Trophoblast cell (in vitro differentiated cells and primary cell): ENCODE measurements at regions not wholly inside any gene's neighbourhood (a gene's known extent, or its start where the extent isn't known, plus 50 kb on each side); places are given as distances from the start of the nearest gene placed in this dataset.

Source experiments
- DNase-seq, 2 donors: peaks; one replicate each; pipeline ENCODE4 v3.0.0-alpha.2; 2016
- H2AFZ ChIP-seq: 2 replicates; pipeline ENCODE4 v1.6.1; 2013; ENCODE audit warnings: low read length, moderate library complexity, mild to moderate bottlenecking; ENCODE audit not compliant: insufficient read depth, poor library complexity
- H2AK5ac ChIP-seq: 2 replicates; pipeline ENCODE4 v1.6.1; 2013; ENCODE audit warnings: mild to moderate bottlenecking, low read length
- H2BK120ac ChIP-seq: 2 replicates; pipeline ENCODE4 v1.6.1; 2013; ENCODE audit warnings: low read length, mild to moderate bottlenecking, moderate library complexity; ENCODE audit not compliant: insufficient read depth, poor library complexity
- H2BK12ac ChIP-seq: 2 replicates; pipeline ENCODE4 v1.6.1; 2013; ENCODE audit warnings: mild to moderate bottlenecking, low read length, moderate library complexity
- H2BK5ac ChIP-seq: 2 replicates; pipeline ENCODE4 v1.6.1; 2013; ENCODE audit warnings: low read length, low read depth, moderate library complexity, mild to moderate bottlenecking; ENCODE audit not compliant: poor library complexity
- H3K14ac ChIP-seq: 2 replicates; pipeline ENCODE4 v1.6.1; 2013; ENCODE audit warnings: mild to moderate bottlenecking, low read length
- H3K18ac ChIP-seq: 2 replicates; pipeline ENCODE4 v1.6.1; 2013; ENCODE audit warnings: mild to moderate bottlenecking, low read length
- H3K23ac ChIP-seq: 2 replicates; pipeline ENCODE4 v1.6.1; 2013; ENCODE audit warnings: low read length
- H3K27ac ChIP-seq: 2 replicates; pipeline ENCODE4 v1.5.1; 2013; ENCODE audit warnings: low read depth, mild to moderate bottlenecking, inconsistent platforms, low read length, moderate library complexity
- H3K27me3 ChIP-seq: 2 replicates; pipeline ENCODE4 v1.6.1; 2013; ENCODE audit warnings: inconsistent platforms, mild to moderate bottlenecking, low read length, moderate library complexity; ENCODE audit not compliant: insufficient read depth
- H3K36me3 ChIP-seq, 2 experiments: 1 replicate in 1 of 2; 2 replicates in 1 of 2; pipeline ENCODE4 v1.6.1; 2013; ENCODE audit warnings: low read length in 2 of 2, mild to moderate bottlenecking in 2 of 2, moderate library complexity in 1 of 2; ENCODE audit not compliant: insufficient read depth in 2 of 2, control insufficient read depth in 1 of 2
- H3K4ac ChIP-seq: 2 replicates; pipeline ENCODE4 v1.6.1; 2013; ENCODE audit warnings: low read depth, mild to moderate bottlenecking, low read length, moderate library complexity
- H3K4me1 ChIP-seq, 2 experiments: 1 replicate in 1 of 2; 2 replicates in 1 of 2; pipeline ENCODE4 v1.6.1; 2013; ENCODE audit warnings: low read length in 2 of 2, mild to moderate bottlenecking in 2 of 2, moderate library complexity in 1 of 2; ENCODE audit not compliant: insufficient read depth in 2 of 2, control insufficient read depth in 1 of 2
- H3K4me2 ChIP-seq: 2 replicates; pipeline ENCODE4 v1.6.1; 2013; ENCODE audit warnings: inconsistent platforms, mild to moderate bottlenecking, low read length, moderate library complexity
- H3K4me3 ChIP-seq: 2 replicates; pipeline ENCODE4 v1.5.1; 2013; ENCODE audit warnings: mild to moderate bottlenecking, low read depth, low read length, inconsistent platforms
- H3K79me1 ChIP-seq: one replicate; pipeline ENCODE4 v1.6.1; 2013; ENCODE audit warnings: low read length
- H3K79me2 ChIP-seq: 2 replicates; pipeline ENCODE4 v1.6.1; 2013; ENCODE audit warnings: low read length, mild to moderate bottlenecking; ENCODE audit not compliant: control insufficient read depth, insufficient read depth, poor library complexity
- H3K9ac ChIP-seq: 2 replicates; pipeline ENCODE4 v1.6.1; 2013; ENCODE audit warnings: mild to moderate bottlenecking, low read length
- H3K9me3 ChIP-seq: 2 replicates; pipeline ENCODE4 v1.6.1; 2013; ENCODE audit warnings: low read depth, mild to moderate bottlenecking, control low read depth, inconsistent platforms, low read length; ENCODE audit not compliant: insufficient read depth
- H4K12ac ChIP-seq: 2 replicates; pipeline ENCODE4 v1.6.1; 2013; ENCODE audit warnings: low read depth, mild to moderate bottlenecking, low read length, moderate library complexity
- H4K8ac ChIP-seq: 2 replicates; pipeline ENCODE4 v1.6.1; 2013; ENCODE audit warnings: low read depth, mild to moderate bottlenecking, low read length, moderate library complexity
- H4K91ac ChIP-seq: one replicate; pipeline ENCODE4 v1.6.1; 2013; ENCODE audit warnings: low read depth, mild to moderate bottlenecking, low read length, moderate library complexity
- WGBS: extraction: QIAGEN DNeasy Blood & Tissue Kit; methylation state at CpG from one replicate; pipeline ENCODE4 v1.1.7; 2013; ENCODE audit warnings: missing lambda C conversion rate; ENCODE audit not compliant: insufficient read length, insufficient coverage; ENCODE audit errors: extremely low coverage; 5-methylcytosine and 5-hydroxymethylcytosine counted together

- Histone ChIP-seq H3K79me1 (no peaks in the 10 kb centered on the region), H3K4me3 (no peak overlapping the region), H4K12ac (no peak overlapping the region), H3K36me3 (no peaks in the 10 kb centered on the region), H2AFZ (no peak overlapping the region), H2BK5ac (no peak overlapping the region), H2BK120ac (no peak overlapping the region), H3K18ac (no peak overlapping the region), H3K14ac (no peak overlapping the region), H3K4me2 (no peak overlapping the region), H3K4me1 (no peaks in the 10 kb centered on the region), H3K27me3 (no peaks in the 10 kb centered on the region), H3K79me2 (no peaks in the 10 kb centered on the region), H2AK5ac (no peak overlapping the region), H4K91ac (no peak overlapping the region), H3K4ac (no peak overlapping the region), H4K8ac (no peak overlapping the region), H3K27ac (no peak overlapping the region), H2BK12ac (no peak overlapping the region), H3K9me3 (no peaks in the 10 kb centered on the region), H3K9ac (no peak overlapping the region), H3K23ac (no peak overlapping the region)
- WGBS, result no CpG with 5 or more reads among the region's 5 CpGs
- DNase-seq, result no peak
Observed at GRCh38 chr11:98036810-98037209, 983.9 kb upstream of the CNTN5 start.

- no CpG with 5 or more reads among the region's 4 CpGs for WGBS
- H3K23ac ChIP-seq, result no peak overlapping the region
- H3K4me1 ChIP-seq, result no peaks in the 10 kb centered on the region
- no peak overlapping the region for H2BK5ac ChIP-seq
- H3K18ac ChIP-seq, result no peak overlapping the region
- no peaks in the 10 kb centered on the region for H3K79me2 ChIP-seq
- no peak overlapping the region for H3K14ac ChIP-seq
- no peak overlapping the region for H4K91ac ChIP-seq
- no peak overlapping the region for H3K9ac ChIP-seq
- H3K36me3 ChIP-seq, result no peaks in the 10 kb centered on the region
- no peak overlapping the region for H3K4ac ChIP-seq
- H2AK5ac ChIP-seq, result no peak overlapping the region
- H3K4me3 ChIP-seq, result no peak overlapping the region
- no peak overlapping the region for H2BK12ac ChIP-seq
- no peak overlapping the region for H3K27ac ChIP-seq
- H4K12ac ChIP-seq, result no peak overlapping the region
- H3K27me3 ChIP-seq, result no peaks in the 10 kb centered on the region
- no peaks in the 10 kb centered on the region for H3K79me1 ChIP-seq
- no peak overlapping the region for H2AFZ ChIP-seq
- no peaks in the 10 kb centered on the region for H3K9me3 ChIP-seq
- no peak overlapping the region for H3K4me2 ChIP-seq
- H4K8ac ChIP-seq, result no peak overlapping the region
- DNase-seq, result no peak
- H2BK120ac ChIP-seq, result no peak overlapping the region
Observed at GRCh38 chr11:98040061-98040808, 980.5 kb upstream of the CNTN5 start.

GRCh38 chr11:98047647-98048046, 973.1 kb upstream of the CNTN5 start:
- no peak overlapping the region for H2AK5ac ChIP-seq
- no peak overlapping the region for H3K18ac ChIP-seq
- H3K36me3 ChIP-seq, result no peaks in the 10 kb centered on the region
- no peak overlapping the region for H4K8ac ChIP-seq
- H3K4ac ChIP-seq, result no peak overlapping the region
- no peak overlapping the region for H2BK5ac ChIP-seq
- DNase-seq, result no peak
- no peak overlapping the region for H3K27ac ChIP-seq
- H3K4me1 ChIP-seq, result no peaks in the 10 kb centered on the region
- H3K27me3 ChIP-seq, result no peaks in the 10 kb centered on the region
- WGBS, result no CpG with 5 or more reads among the region's 3 CpGs
- no peak overlapping the region for H2BK12ac ChIP-seq
- H3K9me3 ChIP-seq, result no peaks in the 10 kb centered on the region
- H2BK120ac ChIP-seq, result no peak overlapping the region
- no peak overlapping the region for H4K91ac ChIP-seq
- no peak overlapping the region for H2AFZ ChIP-seq
- H4K12ac ChIP-seq, result no peak overlapping the region
- no peak overlapping the region for H3K14ac ChIP-seq
- H3K79me2 ChIP-seq, result no peaks in the 10 kb centered on the region
- no peak overlapping the region for H3K4me3 ChIP-seq
- H3K9ac ChIP-seq, result no peak overlapping the region
- no peak overlapping the region for H3K4me2 ChIP-seq
- no peaks in the 10 kb centered on the region for H3K79me1 ChIP-seq
- H3K23ac ChIP-seq, result no peak overlapping the region

GRCh38 chr11:98053851-98054250, 966.9 kb upstream of the CNTN5 start:
- H4K91ac ChIP-seq, result no peak overlapping the region
- no peak overlapping the region for H2AFZ ChIP-seq
- no peak overlapping the region for H3K4ac ChIP-seq
- H3K18ac ChIP-seq, result no peak overlapping the region
- no peaks in the 10 kb centered on the region for H3K36me3 ChIP-seq
- no peaks in the 10 kb centered on the region for H3K27me3 ChIP-seq
- H3K79me2 ChIP-seq, result no peaks in the 10 kb centered on the region
- no peak overlapping the region for H2BK5ac ChIP-seq
- no peak overlapping the region for H3K27ac ChIP-seq
- WGBS, result no CpG with 5 or more reads among the region's 2 CpGs
- H4K12ac ChIP-seq, result no peak overlapping the region
- H3K9ac ChIP-seq, result no peak overlapping the region
- H2BK120ac ChIP-seq, result no peak overlapping the region
- H3K14ac ChIP-seq, result no peak overlapping the region
- no peak overlapping the region for H3K23ac ChIP-seq
- H3K4me3 ChIP-seq, result no peak overlapping the region
- H3K79me1 ChIP-seq, result no peaks in the 10 kb centered on the region
- DNase-seq, result no peak
- no peaks in the 10 kb centered on the region for H3K4me1 ChIP-seq
- no peak overlapping the region for H2AK5ac ChIP-seq
- H4K8ac ChIP-seq, result no peak overlapping the region
- H3K9me3 ChIP-seq, result no peaks in the 10 kb centered on the region
- no peak overlapping the region for H2BK12ac ChIP-seq
- no peak overlapping the region for H3K4me2 ChIP-seq
